Neural cell (in vitro differentiated cells): ENCODE measurements at regions not wholly inside any gene's neighbourhood (a gene's known extent, or its start where the extent isn't known, plus 50 kb on each side); places are given as distances from the start of the nearest gene placed in this dataset.

Source experiments
- H2AFZ ChIP-seq: fragments of 200-600, 300-800 bp; sonication (generic), shearing (Covaris generic); 2 replicates; pipeline ENCODE4 v1.6.0; 2014; ENCODE audit warnings: low read depth, mild to moderate bottlenecking, antibody characterized with exemption, low read length, moderate library complexity
- H3F3A ChIP-seq: fragments of 200-600 bp; shearing (Covaris generic); 2 replicates; pipeline ENCODE4 v1.6.1; 2016; ENCODE audit warnings: mild to moderate bottlenecking, moderate library complexity, mixed read lengths, antibody characterized with exemption, low read length; ENCODE audit not compliant: insufficient read depth, poor library complexity, severe bottlenecking
- H3K27ac ChIP-seq: fragments of 200-600, 300-800 bp; sonication (generic), shearing (Covaris generic); 2 replicates; pipeline ENCODE4 v1.5.1; 2014; ENCODE audit warnings: mild to moderate bottlenecking, low read length, moderate library complexity
- H3K27me3 ChIP-seq: fragments of 300-800, 200-600 bp; sonication (generic), shearing (Covaris generic); 2 replicates; pipeline ENCODE4 v1.6.0; 2014; ENCODE audit warnings: mild to moderate bottlenecking, low read depth, low read length, moderate library complexity; ENCODE audit not compliant: insufficient read depth
- H3K36me3 ChIP-seq: fragments of 300-800, 200-600 bp; sonication (generic), shearing (Covaris generic); 2 replicates; pipeline ENCODE4 v1.5.1; 2014; ENCODE audit warnings: mild to moderate bottlenecking, antibody characterized with exemption, low read length, moderate library complexity; ENCODE audit not compliant: insufficient read depth
- H3K4me2 ChIP-seq: fragments of 300-800, 200-600 bp; sonication (generic), shearing (Covaris generic); 2 replicates; pipeline ENCODE4 v1.6.0; 2014; ENCODE audit warnings: mild to moderate bottlenecking, low read length
- H3K4me3 ChIP-seq: fragments of 300-800, 200-600 bp; sonication (generic), shearing (Covaris generic); 2 replicates; pipeline ENCODE4 v1.5.1; 2014; ENCODE audit warnings: mild to moderate bottlenecking, low read length, moderate library complexity
- H3K79me2 ChIP-seq: fragments of 200-600 bp; shearing (Covaris generic); replicated peaks from 2 replicates; pipeline ENCODE4 v1.6.0; 2014; ENCODE audit warnings: mild to moderate bottlenecking, low read length, moderate library complexity; ENCODE audit not compliant: insufficient read depth
- H3K9ac ChIP-seq: fragments of 300-800, 200-600 bp; sonication (generic), shearing (Covaris generic); 2 replicates; pipeline ENCODE4 v1.6.1; 2016; ENCODE audit warnings: mild to moderate bottlenecking, low read length, mixed read lengths
- H3K9me2 ChIP-seq: fragments of 200-600 bp; shearing (Covaris generic); 2 replicates; pipeline ENCODE4 v1.6.1; 2016; ENCODE audit warnings: mild to moderate bottlenecking, low read length, mixed read lengths; ENCODE audit not compliant: insufficient read depth
- H3K9me3 ChIP-seq: fragments of 200-600, 300-800 bp; sonication (generic), shearing (Covaris generic); 2 replicates; pipeline ENCODE4 v1.6.1; 2016; ENCODE audit warnings: mild to moderate bottlenecking, mixed run types, low read length, moderate library complexity, mixed read lengths
- H4K20me1 ChIP-seq: fragments of 200-600 bp; shearing (Covaris generic); 2 replicates; pipeline ENCODE4 v1.6.1; 2016; ENCODE audit warnings: mild to moderate bottlenecking, mixed run types; ENCODE audit not compliant: insufficient read depth
- CTCF ChIP-seq: fragments of 450-650 bp; IDR thresholded peaks from 2 replicates; pipeline ENCODE4 v1.5.1; 2014; ENCODE audit warnings: antibody characterized with exemption, mild to moderate bottlenecking, moderate library complexity; ENCODE audit not compliant: poor library complexity, severe bottlenecking
- EP300 ChIP-seq: fragments of 450-650 bp; conservative IDR thresholded peaks from 2 replicates; pipeline ENCODE4 v1.6.1; 2014; ENCODE audit warnings: antibody characterized with exemption, mild to moderate bottlenecking, moderate library complexity; ENCODE audit not compliant: poor library complexity, severe bottlenecking
- EZH2 ChIP-seq: fragments of 200-600, 300-800 bp; shearing (Covaris generic), sonication (generic); IDR thresholded peaks from 2 replicates; pipeline ENCODE4 v1.6.1; 2014; ENCODE audit warnings: antibody characterized with exemption, low read length, borderline replicate concordance, mild to moderate bottlenecking; ENCODE audit not compliant: insufficient read depth, poor library complexity, severe bottlenecking
- MXI1 ChIP-seq: fragments of 450-650 bp; conservative IDR thresholded peaks from 2 replicates; pipeline ENCODE4 v1.6.1; 2014; ENCODE audit warnings: antibody characterized with exemption, mild to moderate bottlenecking; ENCODE audit not compliant: poor library complexity, severe bottlenecking
- POLR2AphosphoS5 ChIP-seq: IDR thresholded peaks from 2 replicates; pipeline ENCODE4 v1.6.1; 2012
- RAD21 ChIP-seq: fragments of 450-650 bp; conservative IDR thresholded peaks from 2 replicates; pipeline ENCODE4 v1.6.1; 2014; ENCODE audit warnings: antibody characterized with exemption, mild to moderate bottlenecking, moderate library complexity
- REST ChIP-seq: IDR thresholded peaks from 2 replicates; pipeline ENCODE4 v1.6.1; 2012; ENCODE audit warnings: borderline replicate concordance
- SMC3 ChIP-seq: fragments of 450-650 bp; conservative IDR thresholded peaks from 2 replicates; pipeline ENCODE4 v1.6.1; 2014; ENCODE audit warnings: antibody characterized with exemption, mild to moderate bottlenecking, moderate library complexity; ENCODE audit not compliant: poor library complexity
- TAF1 ChIP-seq: IDR thresholded peaks from 2 replicates; pipeline ENCODE4 v1.6.1; 2012; ENCODE audit warnings: low read depth

DNA sequence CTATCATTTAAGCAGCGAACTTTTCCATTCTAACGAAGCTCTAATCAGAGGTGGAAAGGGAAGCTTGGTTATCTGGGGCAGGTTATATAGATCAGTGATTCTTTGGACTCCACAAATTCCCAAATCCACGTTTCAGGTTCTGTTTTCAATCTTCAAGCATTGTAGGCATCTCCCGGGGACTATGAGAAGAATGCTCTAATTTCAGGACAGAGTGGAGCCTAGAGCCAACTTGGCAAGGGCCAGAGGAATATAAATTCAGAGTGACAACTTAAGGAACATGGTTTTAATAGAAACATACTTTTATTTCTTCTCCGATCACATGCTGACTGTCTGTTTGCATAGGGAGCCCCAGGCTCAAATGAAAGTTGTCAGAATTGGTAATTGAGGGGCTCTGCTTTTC is 514.0 kb upstream of the KLF4 start:
- no peak for TF ChIP-seq POLR2AphosphoS5
- no peak for TF ChIP-seq MXI1
- TF ChIP-seq RAD21 = no peak
- no peak for TF ChIP-seq REST
- TF ChIP-seq TAF1 = no peak
- TF ChIP-seq SMC3 = no peak
- no peak for TF ChIP-seq CTCF
- no peak for TF ChIP-seq EP300
- no peak for TF ChIP-seq EZH2

DNA sequence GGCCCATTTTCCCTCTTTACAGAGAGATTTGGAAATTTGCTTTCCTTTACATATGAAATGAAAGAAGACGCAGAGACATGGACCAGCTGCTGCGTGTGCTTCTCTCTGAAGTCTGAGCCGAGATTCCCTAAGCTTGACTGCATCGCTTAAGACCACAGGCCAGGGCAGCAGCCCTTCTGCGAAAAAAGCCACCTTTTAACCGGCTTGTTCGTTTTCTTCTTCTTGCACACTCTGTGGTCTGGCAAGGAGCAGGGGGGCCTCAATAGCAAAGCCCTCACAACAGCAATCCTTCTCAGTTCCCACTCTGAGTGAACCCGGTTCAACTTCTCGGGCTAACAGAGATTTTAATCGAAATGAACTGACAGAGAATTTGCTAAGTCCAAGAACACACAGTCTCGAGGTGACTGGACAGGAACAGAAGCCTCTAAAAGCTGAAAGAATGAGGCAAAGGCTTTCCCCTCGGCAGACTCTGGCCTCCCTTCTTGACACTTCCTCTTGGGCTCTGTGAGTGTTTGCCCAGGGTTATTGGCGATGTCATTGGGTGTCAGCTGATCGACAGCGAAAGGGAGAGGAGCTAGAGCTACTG is 512.9 kb upstream of the KLF4 start:
- Histone ChIP-seq H3K9ac (no peak overlapping the region), H2AFZ (no peak overlapping the region), H4K20me1 (no peaks in the 10 kb centered on the region), H3K79me2 (no peaks in the 10 kb centered on the region), H3K36me3 (no peaks in the 10 kb centered on the region), H3K4me3 (no peak overlapping the region), H3F3A (no peaks in the 10 kb centered on the region), H3K27me3 (no peaks in the 10 kb centered on the region), H3K9me3 (no peaks in the 10 kb centered on the region), H3K4me2 (no peak overlapping the region), H3K9me2 (no peaks in the 10 kb centered on the region), H3K27ac (no peak overlapping the region)
- TF ChIP-seq RAD21 = no peak

More for the DNA sequence above, 514.0 kb upstream of the KLF4 start:
- H3K27ac ChIP-seq = no peak overlapping the region
- H3K79me2 ChIP-seq = no peaks in the 10 kb centered on the region
- H3K4me3 ChIP-seq = no peak overlapping the region
- H3K9me3 ChIP-seq = no peaks in the 10 kb centered on the region
- H3K36me3 ChIP-seq = no peaks in the 10 kb centered on the region
- no peak overlapping the region for H3K4me2 ChIP-seq
- H3K9me2 ChIP-seq = no peaks in the 10 kb centered on the region
- no peaks in the 10 kb centered on the region for H4K20me1 ChIP-seq
- H3K9ac ChIP-seq = no peak overlapping the region
- no peak overlapping the region for H2AFZ ChIP-seq
- H3F3A ChIP-seq = no peaks in the 10 kb centered on the region
- H3K27me3 ChIP-seq = no peaks in the 10 kb centered on the region

DNA sequence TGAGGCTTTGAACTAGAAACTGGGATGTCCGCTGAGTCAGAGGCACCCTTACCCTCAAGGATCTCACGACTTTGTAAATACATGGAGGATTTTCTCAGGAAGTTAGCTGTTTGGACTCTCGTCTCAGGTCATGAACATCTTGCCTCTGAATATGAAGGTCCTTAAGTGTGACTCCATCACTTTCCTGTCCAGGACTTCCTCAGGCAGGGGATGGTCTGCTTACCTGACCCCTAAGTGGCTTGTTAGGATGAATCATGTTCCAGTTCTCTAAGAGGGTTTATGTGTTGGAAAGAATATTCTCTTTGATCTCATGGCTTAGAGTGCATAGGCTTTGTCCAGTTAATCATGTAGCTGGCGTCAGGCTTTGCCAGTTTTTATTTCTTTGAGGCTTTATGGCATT is 511.7 kb upstream of the KLF4 start:
- no peaks in the 10 kb centered on the region for H3F3A ChIP-seq
- H3K27me3 ChIP-seq = no peaks in the 10 kb centered on the region
- H2AFZ ChIP-seq = no peak overlapping the region
- H3K9me2 ChIP-seq = no peaks in the 10 kb centered on the region
- H3K4me3 ChIP-seq = no peak overlapping the region
- H3K9ac ChIP-seq = no peak overlapping the region
- H3K36me3 ChIP-seq = no peaks in the 10 kb centered on the region
- H3K4me2 ChIP-seq = no peak overlapping the region
- H3K79me2 ChIP-seq = no peaks in the 10 kb centered on the region
- H4K20me1 ChIP-seq = no peaks in the 10 kb centered on the region
- TF ChIP-seq TAF1 = no peak
- no peak for TF ChIP-seq REST
- TF ChIP-seq MXI1 = no peak
- TF ChIP-seq POLR2AphosphoS5 = no peak
- no peak for TF ChIP-seq RAD21
- no peak for TF ChIP-seq CTCF
- no peak for TF ChIP-seq SMC3
- TF ChIP-seq EP300 = no peak
- TF ChIP-seq EZH2 = no peak
- no peak overlapping the region for H3K27ac ChIP-seq
- H3K9me3 ChIP-seq = no peaks in the 10 kb centered on the region
